IPS-11a (cell line): ENCODE measurements at regions not wholly inside any gene's neighbourhood (a gene's known extent, or its start where the extent isn't known, plus 50 kb on each side); places are given as distances from the start of the nearest gene placed in this dataset.
"Not testable (repeated sequence)": the region's sequence is repeated elsewhere in the genome, so short reads cannot be mapped to it uniquely, and the experiment has no call there.

Source experiments
- H3K4me3 ChIP-seq: one replicate; pipeline ENCODE4 v1.5.1; 2013; ENCODE audit warnings: low read depth, low read length, control low read depth

DNA sequence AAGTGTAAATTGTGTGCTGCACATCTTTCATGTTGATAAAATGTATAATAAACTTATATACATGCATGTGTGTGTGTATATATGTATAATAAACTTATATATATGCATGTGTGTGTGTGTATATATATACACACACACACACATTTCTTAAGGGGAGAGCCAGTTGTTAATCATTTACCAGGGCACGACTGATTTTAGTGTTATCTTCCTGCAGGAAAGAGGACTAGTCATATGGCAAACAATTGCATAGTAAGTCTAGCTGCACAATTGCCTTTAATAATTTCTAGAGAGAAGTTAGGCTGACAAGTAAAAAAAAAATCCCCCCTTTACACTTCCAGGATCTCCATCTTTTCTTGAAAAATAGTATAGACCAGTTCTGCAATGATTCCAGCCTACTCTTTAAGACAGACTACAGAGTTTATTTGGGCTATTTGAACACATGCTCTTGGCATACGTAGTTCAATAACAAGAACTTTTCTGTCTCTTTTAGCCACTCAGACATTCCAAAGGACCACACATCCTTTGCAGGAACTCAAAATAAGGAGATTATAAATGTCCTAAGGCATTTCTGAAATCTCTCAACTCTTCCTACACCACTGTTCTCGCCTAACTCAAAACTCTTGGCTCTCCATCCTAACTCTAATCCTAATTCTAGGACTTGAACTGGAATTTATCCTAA lies 163.6 kb upstream of the SETMAR start:
- no peak overlapping the region for H3K4me3 ChIP-seq

DNA sequence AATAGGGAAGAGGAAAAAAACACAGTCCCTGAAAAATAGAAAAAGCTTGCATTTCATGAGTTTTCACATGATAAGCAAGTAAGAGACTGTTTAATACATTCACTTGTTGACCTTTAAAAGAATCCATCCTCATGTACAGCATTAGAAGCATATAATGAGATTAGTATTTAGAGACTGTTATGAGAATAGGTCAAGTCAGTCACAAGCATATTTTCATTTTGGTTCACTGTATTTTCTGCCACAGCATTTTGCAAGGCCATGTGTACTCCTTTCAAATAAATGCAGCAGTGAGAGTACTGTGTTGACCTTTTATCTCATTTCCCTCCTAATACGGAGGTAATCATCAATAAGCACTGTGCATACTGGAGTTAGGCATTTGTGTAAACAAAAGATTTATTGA lies 162.2 kb upstream of the SETMAR start:
- H3K4me3 ChIP-seq = no peak overlapping the region

DNA sequence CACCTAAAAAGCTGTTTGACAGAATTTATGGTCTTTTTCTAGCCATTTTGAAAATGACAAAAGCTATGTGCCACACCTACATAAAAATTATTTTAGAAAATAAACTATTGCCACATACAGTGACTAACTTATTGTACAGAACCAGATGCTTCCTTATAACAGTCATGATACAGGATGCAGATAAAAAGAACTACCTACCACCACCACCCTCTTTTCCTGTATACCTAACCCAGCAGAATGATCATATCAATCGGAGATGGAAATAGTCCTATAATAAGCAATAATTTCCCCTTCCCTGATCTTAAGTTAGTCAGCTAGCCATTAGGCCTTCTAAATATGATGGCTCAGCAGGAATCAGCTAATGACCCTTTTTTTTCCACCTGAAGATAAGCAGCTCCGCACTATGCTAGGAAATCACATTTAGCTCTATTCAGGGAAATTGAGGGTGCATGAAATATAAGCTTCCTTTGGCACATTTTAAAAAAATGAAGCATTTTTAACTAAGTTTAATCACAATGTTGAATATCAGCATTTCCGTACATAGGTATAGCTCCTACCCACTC lies 155.5 kb upstream of the SETMAR start:
- no peak overlapping the region for H3K4me3 ChIP-seq

DNA sequence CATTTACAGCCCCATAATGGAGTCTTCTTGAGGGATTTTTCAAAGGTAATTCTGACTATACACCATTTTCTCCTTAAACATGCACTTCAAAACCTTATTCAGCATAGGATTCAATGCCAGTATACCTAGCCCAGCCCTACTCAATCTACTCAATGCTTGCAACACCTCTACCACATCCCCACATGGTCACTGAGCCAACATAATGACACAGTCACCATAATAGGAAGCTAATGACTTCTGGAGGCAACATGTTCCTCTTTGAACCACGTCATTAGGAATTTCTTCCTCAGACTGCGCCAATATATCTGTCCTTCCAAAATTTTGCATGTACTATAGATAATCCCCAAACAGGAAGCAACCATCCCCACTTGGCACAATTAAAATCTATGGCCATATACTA lies 153.9 kb upstream of the SETMAR start:
- H3K4me3 ChIP-seq = no peak overlapping the region

DNA sequence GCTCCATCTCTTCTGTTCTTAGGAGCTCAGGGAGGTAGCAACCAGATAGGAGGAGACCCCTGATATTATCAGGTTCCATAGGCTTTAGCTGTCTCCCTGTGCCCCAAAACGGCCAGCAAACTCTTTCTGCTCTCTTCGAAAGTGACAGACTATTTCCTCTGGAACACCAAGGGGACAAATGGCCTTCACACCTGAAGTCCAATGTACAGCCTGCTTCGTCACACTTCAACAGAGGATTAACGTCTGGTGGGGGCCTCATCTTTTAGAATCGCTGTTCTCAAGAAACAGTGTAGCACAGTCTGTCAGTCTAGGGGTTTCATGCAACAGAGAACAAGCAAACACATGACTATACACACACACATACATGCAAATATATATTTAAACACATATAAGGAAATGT lies 152.4 kb upstream of the SETMAR start:
- no peak overlapping the region for H3K4me3 ChIP-seq

DNA sequence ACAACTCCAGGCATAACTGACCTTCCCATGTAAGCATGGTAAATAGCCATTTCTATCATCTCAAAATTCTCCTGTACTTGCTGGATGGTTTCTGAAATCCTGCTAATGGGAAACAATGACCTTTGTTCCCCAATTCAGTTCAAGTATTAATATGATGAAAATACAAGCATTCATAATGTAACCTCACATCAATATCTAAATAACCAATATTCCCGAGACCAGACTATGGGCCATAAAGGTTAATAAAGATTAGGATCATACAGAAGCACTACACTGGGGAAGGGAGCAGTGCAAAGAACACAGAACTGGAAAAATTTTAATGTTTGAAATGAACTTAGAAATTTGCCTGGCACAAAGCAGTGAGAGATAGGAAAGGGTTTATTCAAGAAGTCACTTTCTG lies 151.3 kb upstream of the SETMAR start:
- no peak overlapping the region for H3K4me3 ChIP-seq

- H3K4me3 ChIP-seq = no peak overlapping the region
Observed at GRCh38 chr3:4153771-4154170, 149.4 kb upstream of the SETMAR start.

DNA sequence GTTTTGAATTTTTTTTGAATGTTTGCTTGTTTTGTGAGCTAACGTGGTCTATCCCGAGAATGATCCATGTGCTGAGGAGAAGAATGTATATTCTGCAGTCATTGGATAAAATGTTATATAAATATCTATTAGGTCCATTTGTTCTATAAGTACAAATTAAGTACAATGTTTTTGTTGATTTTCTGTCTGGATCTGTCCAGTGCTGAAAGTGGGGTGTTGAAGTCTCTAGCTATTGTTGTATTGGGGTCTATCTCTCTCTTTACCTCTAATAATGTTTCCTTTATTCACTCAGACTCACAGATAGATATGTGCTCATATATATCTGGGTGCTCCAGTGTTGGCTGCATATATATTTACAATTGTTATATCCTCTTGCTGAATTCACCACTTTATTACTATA lies 144.8 kb upstream of the SETMAR start:
- no peak overlapping the region for H3K4me3 ChIP-seq

GRCh38 chr3:4162096-4162495 lies 141.1 kb upstream of the SETMAR start:
- no peak overlapping the region for H3K4me3 ChIP-seq

DNA sequence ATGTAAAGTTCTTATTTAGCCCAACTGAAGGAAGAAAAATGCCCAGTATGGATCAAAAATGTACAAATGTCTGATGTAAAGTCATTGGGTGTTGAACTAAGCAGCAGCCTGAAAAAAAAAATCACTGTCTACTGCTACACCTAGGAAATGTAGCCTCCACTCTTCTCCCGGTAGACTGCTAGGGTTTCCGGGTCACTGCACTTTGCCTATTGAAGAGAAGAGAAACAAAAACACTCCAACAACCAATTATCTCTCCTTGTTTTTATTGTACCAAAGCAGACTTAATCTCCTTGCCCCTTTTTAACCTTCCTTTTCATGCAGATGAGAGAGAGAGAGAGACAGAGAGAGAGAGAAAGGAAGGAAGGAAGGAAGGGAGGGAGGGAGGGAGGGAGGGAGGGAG lies 140.2 kb upstream of the SETMAR start:
- H3K4me3 ChIP-seq = no peak overlapping the region

DNA sequence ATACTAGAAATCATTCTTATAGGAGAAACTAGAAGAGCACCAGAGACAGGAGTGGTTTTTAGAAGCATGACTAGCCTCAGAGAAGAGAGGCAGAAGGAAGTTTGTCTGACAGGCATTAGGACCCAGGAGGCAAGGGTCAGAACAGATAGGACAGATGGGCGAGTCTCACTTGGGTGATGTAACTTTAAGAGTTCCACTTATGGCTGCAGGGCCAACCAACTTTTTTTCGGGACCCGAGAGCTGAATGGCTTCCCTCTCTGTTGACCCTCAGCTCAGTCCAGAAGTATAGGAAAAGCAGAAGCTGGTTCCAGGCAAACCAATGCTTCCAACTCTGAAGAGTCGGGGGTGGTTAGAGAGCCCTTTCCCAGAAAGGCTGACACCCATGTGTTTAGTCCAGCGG lies 136.6 kb upstream of the SETMAR start:
- no peak overlapping the region for H3K4me3 ChIP-seq

- not testable (repeated sequence) for H3K4me3 ChIP-seq
Observed at GRCh38 chr3:4167230-4167629, 135.9 kb upstream of the SETMAR start.

DNA sequence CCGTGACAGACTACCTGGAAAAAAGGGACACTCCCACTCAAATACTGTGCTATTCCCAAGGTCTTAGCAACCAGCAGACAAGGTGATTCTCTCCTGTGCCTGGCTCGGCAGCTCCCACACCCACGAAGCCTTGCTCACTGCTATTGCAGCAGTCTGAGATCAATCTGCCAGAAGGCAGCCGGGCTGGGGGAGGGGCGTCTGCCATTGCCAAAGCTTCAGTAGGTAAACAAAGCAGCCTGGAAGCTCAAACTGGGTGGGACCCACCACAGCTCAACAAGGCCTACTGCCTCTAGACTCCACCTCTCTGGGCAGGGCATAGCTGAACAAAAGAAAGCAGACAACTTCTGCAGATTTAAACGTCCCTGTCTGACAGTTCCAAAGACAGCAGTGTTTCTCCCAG lies 128.4 kb upstream of the SETMAR start:
- H3K4me3 ChIP-seq = no peak overlapping the region

DNA sequence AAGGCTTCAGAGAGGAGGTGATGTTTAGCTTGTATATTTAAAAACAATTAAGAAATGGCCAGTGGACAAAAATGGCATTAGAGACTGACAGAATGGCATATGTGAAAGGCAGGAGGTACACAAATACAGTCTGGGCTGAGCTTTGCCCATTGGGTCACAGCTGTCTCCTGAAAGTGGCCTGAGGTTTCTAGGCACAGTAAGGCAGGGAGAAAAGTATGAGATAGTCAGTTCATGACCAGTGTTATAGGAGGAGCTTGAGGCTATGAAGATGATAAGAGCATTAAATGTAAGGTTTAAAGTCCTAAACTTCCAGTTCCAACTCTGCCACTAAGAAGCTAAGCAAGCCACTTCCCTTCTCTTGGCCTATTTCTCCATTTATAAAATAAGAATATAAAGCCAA lies 111.2 kb upstream of the SETMAR start:
- H3K4me3 ChIP-seq = no peak overlapping the region

DNA sequence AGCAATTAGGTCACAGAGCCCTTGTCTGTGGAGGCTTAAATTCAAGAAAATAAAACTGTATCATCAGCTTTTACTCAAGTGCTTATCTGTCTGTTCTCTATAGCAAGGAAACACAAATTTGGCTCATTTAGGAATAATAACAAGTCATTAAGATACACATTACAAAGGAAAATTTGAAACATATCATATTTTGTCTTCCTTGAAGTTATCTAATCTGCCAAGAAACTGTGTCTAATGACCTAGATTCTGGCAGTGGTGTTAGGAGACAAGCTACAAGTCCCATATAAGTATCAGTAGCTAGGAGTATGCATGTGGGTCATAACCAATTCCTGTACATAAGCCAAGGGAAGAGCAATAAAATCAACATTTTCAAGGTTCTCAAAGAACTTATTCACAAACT lies 108.2 kb upstream of the SETMAR start:
- H3K4me3 ChIP-seq = no peak overlapping the region

DNA sequence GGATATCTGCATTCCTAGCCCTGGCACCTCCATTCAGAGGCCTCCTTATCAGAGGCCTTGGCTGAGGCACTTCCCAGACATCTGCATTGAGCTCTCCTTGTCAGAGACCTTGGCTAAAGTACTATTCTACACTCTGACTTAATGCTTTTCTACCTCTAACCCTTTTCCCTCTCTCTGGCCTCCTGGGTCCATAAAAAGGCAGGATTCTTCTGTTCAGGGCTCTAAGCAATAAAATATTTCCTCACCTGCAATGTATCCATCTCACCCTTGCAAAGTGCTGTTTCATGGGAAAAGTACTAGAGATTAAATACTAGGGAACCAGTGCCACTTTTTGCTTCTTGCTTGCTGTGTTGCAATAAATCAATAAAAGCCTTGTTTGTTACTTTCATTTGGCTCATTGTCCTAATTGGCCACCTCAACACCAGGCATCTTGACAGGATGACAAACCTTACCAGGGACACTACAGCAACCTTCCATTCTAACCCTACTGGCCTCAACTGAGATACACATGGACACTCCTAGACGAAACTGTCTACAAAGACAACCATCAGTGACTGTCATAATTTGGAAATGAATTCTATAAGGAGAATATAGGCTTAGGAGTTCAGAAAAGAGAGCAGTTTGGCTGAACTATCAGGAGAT lies 106.5 kb upstream of the SETMAR start:
- no peak overlapping the region for H3K4me3 ChIP-seq

DNA sequence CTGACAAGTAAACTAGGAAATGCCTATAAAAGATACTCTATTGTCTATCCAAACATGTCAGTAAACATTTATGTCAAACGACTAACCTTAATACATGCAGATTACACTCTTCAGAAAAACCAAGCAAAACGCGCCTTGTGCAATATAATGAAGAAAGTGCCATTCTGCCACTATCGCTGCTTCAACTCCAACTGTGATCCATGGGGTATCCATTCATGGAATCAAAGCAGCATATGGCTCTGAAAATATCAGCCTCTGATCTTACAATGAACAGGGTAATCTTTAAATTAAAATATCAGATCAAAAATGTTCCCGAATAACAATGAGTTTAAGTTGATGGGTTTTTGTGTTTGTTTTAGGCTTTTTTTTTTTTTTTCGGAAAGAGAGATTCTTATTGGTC lies 105.5 kb upstream of the SETMAR start:
- H3K4me3 ChIP-seq = no peak overlapping the region

GRCh38 chr3:4198491-4198890 lies 104.7 kb upstream of the SETMAR start:
- no peak overlapping the region for H3K4me3 ChIP-seq

DNA sequence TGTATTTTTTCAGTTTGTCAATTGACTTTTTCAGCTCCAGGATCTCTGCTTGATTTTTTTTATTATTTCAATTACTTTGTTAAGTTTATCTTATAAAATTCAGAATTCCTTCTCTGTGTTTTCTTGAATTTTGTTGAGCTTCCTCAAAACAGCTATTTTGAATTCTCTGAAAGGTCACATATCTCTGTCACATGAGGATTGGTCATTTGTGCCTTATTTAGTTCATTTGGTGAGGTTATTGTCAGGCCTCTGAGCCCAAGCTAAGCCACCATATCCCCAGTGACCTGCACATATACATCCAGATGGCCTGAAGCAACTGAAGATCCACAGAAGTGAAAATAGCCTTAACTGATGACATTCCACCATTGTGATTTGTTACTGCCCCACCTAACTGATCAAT lies 98.4 kb upstream of the SETMAR start:
- H3K4me3 ChIP-seq = not testable (repeated sequence)

- H3K4me3 ChIP-seq = no peak overlapping the region
Observed at GRCh38 chr3:4207672-4208071, 95.5 kb upstream of the SETMAR start.

DNA sequence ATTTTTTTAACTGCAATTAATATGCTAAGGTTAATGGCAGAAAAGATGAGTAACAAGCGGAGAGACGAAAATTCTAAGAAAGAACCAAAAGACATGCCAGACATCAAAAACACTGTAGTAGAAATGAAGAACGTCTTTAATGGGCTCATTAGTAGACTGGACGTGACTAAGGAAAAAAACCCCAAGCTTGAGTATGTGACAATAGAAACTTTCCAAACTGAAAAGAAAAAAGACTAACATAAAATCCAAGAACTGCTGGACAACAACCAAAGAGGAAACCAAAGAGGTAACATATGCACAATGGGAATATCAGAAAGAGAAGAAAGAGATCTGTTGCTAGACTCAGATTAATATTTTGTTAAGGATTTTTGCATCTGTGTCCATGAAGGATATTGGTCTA lies 94.6 kb upstream of the SETMAR start:
- H3K4me3 ChIP-seq = no peak overlapping the region

- no peak overlapping the region for H3K4me3 ChIP-seq
Observed at GRCh38 chr3:4211610-4212009, 91.6 kb upstream of the SETMAR start.

GRCh38 chr3:4213420-4213819 lies 89.7 kb upstream of the SETMAR start:
- H3K4me3 ChIP-seq = not testable (repeated sequence)
